GM23338 (cell line): ENCODE measurements at regions not wholly inside any gene's neighbourhood (a gene's known extent, or its start where the extent isn't known, plus 50 kb on each side); places are given as distances from the start of the nearest gene placed in this dataset.
A peak's percentile ranks its signal among the peaks of the same experiment; 100 is the strongest.

Source experiments
- ATAC-seq: fragments of 200-7000 bp; cut with Tn5 transposase; 3 replicates; pipeline ENCODE4 v1.9.1; 2020
- DNase-seq: peaks from one replicate; pipeline ENCODE4 v3.0.0-alpha.2; 2015; ENCODE audit warnings: low spot score
- H2AFZ ChIP-seq: fragments of 200-600 bp; sonication (generic); 2 replicates; pipeline ENCODE4 v1.8.0; 2016; ENCODE audit warnings: antibody characterized with exemption, mild to moderate bottlenecking, moderate library complexity
- H3F3A ChIP-seq: fragments of 200-600 bp; sonication (generic); replicated peaks from 2 replicates; pipeline ENCODE4 v1.8.0; 2017; ENCODE audit warnings: antibody characterized with exemption, mixed run types, low read depth
- H3K27ac ChIP-seq: fragments of 200-600 bp; sonication (generic); 2 replicates; pipeline ENCODE4 v1.6.1; 2016; ENCODE audit warnings: low read depth
- H3K27me3 ChIP-seq: fragments of 200-600 bp; sonication (generic); 2 replicates; pipeline ENCODE4 v1.8.0; 2016; ENCODE audit warnings: mild to moderate bottlenecking, mixed run types, moderate library complexity; ENCODE audit not compliant: insufficient read depth
- H3K36me3 ChIP-seq: fragments of 200-600 bp; sonication (generic); 2 replicates; pipeline ENCODE4 v1.8.0; 2016; ENCODE audit warnings: mild to moderate bottlenecking; ENCODE audit not compliant: insufficient read depth
- H3K4me1 ChIP-seq: fragments of 200-600 bp; sonication (generic); 2 replicates; pipeline ENCODE4 v1.8.0; 2016; ENCODE audit warnings: mild to moderate bottlenecking, moderate library complexity; ENCODE audit not compliant: insufficient read depth
- H3K4me2 ChIP-seq: fragments of 200-600 bp; sonication (generic); 2 replicates; pipeline ENCODE4 v1.7.1; 2017; ENCODE audit warnings: mixed run types
- H3K4me3 ChIP-seq: fragments of 200-600 bp; sonication (generic); 2 replicates; pipeline ENCODE4 v1.6.1; 2016; ENCODE audit warnings: mixed run types
- H3K79me2 ChIP-seq: fragments of 200-600 bp; sonication (generic); replicated peaks from 2 replicates; pipeline ENCODE4 v1.8.0; 2017; ENCODE audit warnings: mild to moderate bottlenecking; ENCODE audit not compliant: insufficient read depth
- H3K9me2 ChIP-seq: fragments of 200-600 bp; sonication (generic); 2 replicates; pipeline ENCODE4 v1.8.0; 2017; ENCODE audit not compliant: insufficient read depth
- H4K20me1 ChIP-seq: fragments of 200-600 bp; sonication (generic); replicated peaks from 2 replicates; pipeline ENCODE4 v1.8.0; 2017; ENCODE audit warnings: mild to moderate bottlenecking; ENCODE audit not compliant: insufficient read depth
- H3K27ac Mint-ChIP-seq: 2 replicates; pipeline ENCODE4 v1.8.0; 2020; ENCODE audit warnings: inconsistent platforms, mild to moderate bottlenecking, moderate library complexity, mixed read lengths
- H3K27me3 Mint-ChIP-seq: 3 replicates; pipeline ENCODE4 v1.8.0; 2022; ENCODE audit warnings: low read depth, mild to moderate bottlenecking, moderate library complexity, mixed read lengths, inconsistent platforms; ENCODE audit not compliant: insufficient read depth, poor library complexity
- H3K36me3 Mint-ChIP-seq: 3 replicates; pipeline ENCODE4 v1.8.0; 2021; ENCODE audit warnings: low read depth, mild to moderate bottlenecking, inconsistent platforms, moderate library complexity, mixed read lengths
- H3K4me1 Mint-ChIP-seq: 3 replicates; pipeline ENCODE4 v1.8.0; 2020; ENCODE audit warnings: mild to moderate bottlenecking, inconsistent platforms, mixed read lengths
- H3K4me3 Mint-ChIP-seq: 3 replicates; pipeline ENCODE4 v1.8.0; 2021; ENCODE audit warnings: moderate library complexity, mild to moderate bottlenecking, inconsistent platforms, mixed read lengths
- H3K9me3 Mint-ChIP-seq: 3 replicates; pipeline ENCODE4 v1.8.0; 2020; ENCODE audit warnings: moderate library complexity, mild to moderate bottlenecking, inconsistent platforms, mixed read lengths
- CREB1 ChIP-seq: fragments of 250-450 bp; sonication (Bioruptor Pico); IDR thresholded peaks from 2 replicates; pipeline ENCODE4 v1.5.0; 2020; ENCODE audit warnings: low read depth, mild to moderate bottlenecking, moderate library complexity
- CTCF ChIP-seq, 2 experiments: fragments of 200-600 bp in 1 of 2; sonication (generic) in 1 of 2; conservative IDR thresholded peaks; 2 replicates each; pipeline versions ENCODE4 v1.5.1 to v1.6.1; 2016 to 2017; ENCODE audit warnings: antibody characterized with exemption in 2 of 2, low read depth in 2 of 2, mild to moderate bottlenecking in 2 of 2, moderate library complexity in 1 of 2
- EZH2 ChIP-seq: fragments of 200-600 bp; sonication (generic); IDR thresholded peaks from one replicate; pipeline ENCODE4 v1.8.0; 2017; ENCODE audit warnings: antibody characterized with exemption, mild to moderate bottlenecking, low read depth; ENCODE audit not compliant: unreplicated experiment
- EZH2phosphoT487 ChIP-seq: fragments of 200-600 bp; sonication (generic); IDR thresholded peaks from one replicate; pipeline ENCODE4 v1.8.1; 2018; ENCODE audit warnings: antibody characterized with exemption; ENCODE audit not compliant: unreplicated experiment
- JUNB ChIP-seq: IDR thresholded peaks from one replicate; pipeline ENCODE4 v1.6.1; 2016; ENCODE audit warnings: antibody characterized with exemption; ENCODE audit not compliant: unreplicated experiment
- NANOG ChIP-seq: IDR thresholded peaks from 2 replicates; pipeline ENCODE4 v1.6.1; 2016; ENCODE audit warnings: antibody characterized with exemption, borderline replicate concordance
- POLR2AphosphoS5 ChIP-seq: IDR thresholded peaks from 2 replicates; pipeline ENCODE4 v1.6.1; 2016; ENCODE audit warnings: antibody characterized with exemption, low read depth
- REST ChIP-seq: IDR thresholded peaks from one replicate; pipeline ENCODE4 v1.6.1; 2018; ENCODE audit warnings: antibody characterized with exemption; ENCODE audit not compliant: unreplicated experiment
- STAT1 ChIP-seq: IDR thresholded peaks from one replicate; pipeline ENCODE4 v1.6.1; 2016; ENCODE audit warnings: antibody characterized with exemption; ENCODE audit not compliant: unreplicated experiment
- ZNF114 ChIP-seq: fragments of 250-450 bp; sonication (Bioruptor Pico); IDR thresholded peaks from 2 replicates; pipeline ENCODE4 v1.5.0; 2020; ENCODE audit warnings: mild to moderate bottlenecking, moderate library complexity
- ZNF331 ChIP-seq: fragments of 250-450 bp; sonication (Bioruptor Pico); IDR thresholded peaks from 2 replicates; pipeline ENCODE4 v1.5.0; 2020; ENCODE audit warnings: low read depth, mild to moderate bottlenecking, moderate library complexity

- Histone ChIP-seq H3K4me3 (no peak overlapping the region), H3K79me2 (no peaks in the 10 kb centered on the region), H2AFZ (no peak overlapping the region; the same call in 1 of the 2 replicates), H3F3A (no peaks in the 10 kb centered on the region), H3K9me2 (no peaks in the 10 kb centered on the region), H4K20me1 (no peaks in the 10 kb centered on the region), H3K27me3 (no peaks in the 10 kb centered on the region), H3K27ac (no peak overlapping the region), H3K4me1 (no peaks in the 10 kb centered on the region), H3K4me2 (no peak overlapping the region), H3K36me3 (no peaks in the 10 kb centered on the region)
- Mint-ChIP-seq H3K27me3 (no peaks in the 10 kb centered on the region), H3K4me1 (0 out of 3 replicates have a peak, but pooled peaks cover 3% of the 10 kb centered on the region), H3K9me3 (no peaks in the 10 kb centered on the region), H3K4me3 (no peak overlapping the region), H3K36me3 (no peaks in the 10 kb centered on the region), H3K27ac (no peak overlapping the region)
- no peak for TF ChIP-seq CTCF (conservative IDR thresholded peaks at IDR 0.05; ENCODE audit: low read depth in 2 of 2)
- TF ChIP-seq POLR2AphosphoS5, result no peak
- no peak for TF ChIP-seq STAT1
- no peak for TF ChIP-seq NANOG
- ATAC-seq (no peak), DNase-seq (no peak)
These were observed 95.3 kb downstream of the KLF4 start for GRCh38 chr9:107394264-107394663.

GRCh38 chr9:107390778-107391177 lies 98.8 kb downstream of the KLF4 start:
- 0 out of 2 replicates have a peak overlapping the region, but pooled peaks have one; percentile 28 for H2AFZ ChIP-seq
- H3K4me2 ChIP-seq, result no peak overlapping the region
- no peak overlapping the region for H3K27ac Mint-ChIP-seq
- TF ChIP-seq CREB1 (CRISPR knock-in tag) (no peak), EZH2phosphoT487 (no peak), NANOG (no peak), EZH2 (no peak), STAT1 (no peak), ZNF331 (CRISPR knock-in tag) (no peak), ZNF114 (CRISPR knock-in tag) (no peak), JUNB (no peak), REST (no peak), CTCF (conservative IDR thresholded peaks at IDR 0.05; ENCODE audit: low read depth in 2 of 2) (no peak), POLR2AphosphoS5 (no peak)

More at GRCh38 chr9:107390778-107391177, 98.8 kb downstream of the KLF4 start:
- no peaks in the 10 kb centered on the region for H3K4me1 ChIP-seq
- H3K9me2 ChIP-seq, result no peaks in the 10 kb centered on the region
- no peaks in the 10 kb centered on the region for H3F3A ChIP-seq
- DNase-seq (no peak), ATAC-seq (no peak)
- Mint-ChIP-seq H3K4me3 (no peak overlapping the region), H3K4me1 (no peaks in the 10 kb centered on the region), H3K9me3 (no peaks in the 10 kb centered on the region), H3K27me3 (no peaks in the 10 kb centered on the region), H3K36me3 (no peaks in the 10 kb centered on the region)
- H3K27me3 ChIP-seq, result no peaks in the 10 kb centered on the region
- no peaks in the 10 kb centered on the region for H3K79me2 ChIP-seq
- H4K20me1 ChIP-seq, result no peaks in the 10 kb centered on the region
- no peak overlapping the region for H3K4me3 ChIP-seq
- H3K36me3 ChIP-seq, result no peaks in the 10 kb centered on the region
- no peak overlapping the region for H3K27ac ChIP-seq
